ENCODE measurements at regions not wholly inside any gene's neighbourhood (a gene's known extent, or its start where the extent isn't known, plus 50 kb on each side); places are given as distances from the start of the nearest gene placed in this dataset.

DNA sequence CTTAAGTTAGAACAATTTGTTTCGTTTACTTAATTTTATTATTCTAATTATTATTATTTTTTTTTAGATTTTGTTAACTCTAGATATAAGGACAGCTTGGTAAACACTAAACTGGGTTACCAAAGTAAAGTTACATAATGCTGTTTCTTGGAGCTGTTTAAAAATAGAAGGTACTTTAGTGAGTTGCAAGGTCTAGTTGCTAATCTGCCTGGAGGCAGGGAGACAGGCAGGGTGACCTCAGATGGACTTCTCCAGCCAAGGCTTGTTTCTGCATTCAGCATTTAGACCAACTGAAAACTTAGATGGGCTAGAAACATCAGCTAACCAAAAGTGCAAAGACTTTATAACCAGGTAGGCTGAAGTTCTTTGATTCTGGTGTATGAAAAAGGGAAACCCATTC lies 336.4 kb upstream of the GRM7 start:
- no peak for TF ChIP-seq EZH2 (IDR thresholded peaks at IDR 0.05; ENCODE audit: borderline replicate concordance, low read depth, low read length, severe bottlenecking)
- TF ChIP-seq, protein P1, sequence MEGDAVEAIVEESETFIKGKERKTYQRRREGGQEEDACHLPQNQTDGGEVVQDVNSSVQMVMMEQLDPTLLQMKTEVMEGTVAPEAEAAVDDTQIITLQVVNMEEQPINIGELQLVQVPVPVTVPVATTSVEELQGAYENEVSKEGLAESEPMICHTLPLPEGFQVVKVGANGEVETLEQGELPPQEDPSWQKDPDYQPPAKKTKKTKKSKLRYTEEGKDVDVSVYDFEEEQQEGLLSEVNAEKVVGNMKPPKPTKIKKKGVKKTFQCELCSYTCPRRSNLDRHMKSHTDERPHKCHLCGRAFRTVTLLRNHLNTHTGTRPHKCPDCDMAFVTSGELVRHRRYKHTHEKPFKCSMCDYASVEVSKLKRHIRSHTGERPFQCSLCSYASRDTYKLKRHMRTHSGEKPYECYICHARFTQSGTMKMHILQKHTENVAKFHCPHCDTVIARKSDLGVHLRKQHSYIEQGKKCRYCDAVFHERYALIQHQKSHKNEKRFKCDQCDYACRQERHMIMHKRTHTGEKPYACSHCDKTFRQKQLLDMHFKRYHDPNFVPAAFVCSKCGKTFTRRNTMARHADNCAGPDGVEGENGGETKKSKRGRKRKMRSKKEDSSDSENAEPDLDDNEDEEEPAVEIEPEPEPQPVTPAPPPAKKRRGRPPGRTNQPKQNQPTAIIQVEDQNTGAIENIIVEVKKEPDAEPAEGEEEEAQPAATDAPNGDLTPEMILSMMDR (IDR thresholded peaks at IDR 0.05; ENCODE audit: borderline replicate concordance, extremely low read depth, low read length, poor library complexity, severe bottlenecking), result no peak

All from DND-41 (cell line).